ENCODE measurements at regions not wholly inside any gene's neighbourhood (a gene's known extent, or its start where the extent isn't known, plus 50 kb on each side); places are given as distances from the start of the nearest gene placed in this dataset.

- Histone ChIP-seq H3K27ac (ENCODE audit: low read depth, low read length) (no peak overlapping the region), H3K27me3 (ENCODE audit: control insufficient read depth, insufficient read depth, low read length, poor library complexity, severe bottlenecking) (peaks cover 31% of the 10 kb centered on the region), H3K9me3 (ENCODE audit: control insufficient read depth, low read length) (no peaks in the 10 kb centered on the region), H3K9ac (ENCODE audit: extremely low read depth, low read length, poor library complexity, severe bottlenecking) (no peak overlapping the region), H3K4me1 (ENCODE audit: control insufficient read depth, insufficient read depth, low read length) (peaks cover 11% of the 10 kb centered on the region), H3K36me3 (ENCODE audit: control insufficient read depth, insufficient read depth, low read length) (no peaks in the 10 kb centered on the region), H3K4me3 (ENCODE audit: low read length) (no peak overlapping the region)
- Mint-ChIP-seq H3K4me1 (peaks cover 31% of the 10 kb centered on the region), H3K27me3 (ENCODE audit: insufficient read depth) (peaks cover 42% of the 10 kb centered on the region), H3K27ac (no peak overlapping the region), H3K4me3 (no peak overlapping the region), H3K36me3 (ENCODE audit: low read depth) (no peaks in the 10 kb centered on the region), H3K9me3 (peaks cover 2% of the 10 kb centered on the region)
- no peak for TF ChIP-seq CTCF (conservative IDR thresholded peaks at IDR 0.05)
- DNase-seq = no peak
- 93 to 99% methylated on average over 7 of the region's 7 CpGs for WGBS, 2 experiments (ENCODE audit: insufficient coverage in 1 of 2, insufficient read length in 1 of 2)
These were observed 176.6 kb upstream of the MSX2 start for GRCh38 chr5:174547814-174548213.

GRCh38 chr5:174549254-174549653 lies 175.1 kb upstream of the MSX2 start:
- no peak overlapping the region for H3K27ac ChIP-seq (ENCODE audit: low read depth, low read length)
- peaks cover 20% of the 10 kb centered on the region for H3K4me1 Mint-ChIP-seq
- no peak for TF ChIP-seq CTCF (conservative IDR thresholded peaks at IDR 0.05)
- no peak overlapping the region for H3K4me3 ChIP-seq (ENCODE audit: low read length)
- H3K27me3 ChIP-seq (ENCODE audit: control insufficient read depth, insufficient read depth, low read length, poor library complexity, severe bottlenecking) = peaks cover 31% of the 10 kb centered on the region
- no peak overlapping the region for H3K9ac ChIP-seq (ENCODE audit: extremely low read depth, low read length, poor library complexity, severe bottlenecking)
- H3K9me3 ChIP-seq (ENCODE audit: control insufficient read depth, low read length) = no peaks in the 10 kb centered on the region
- WGBS, 2 experiments (ENCODE audit: insufficient coverage in 1 of 2, insufficient read length in 1 of 2) = 76 to 80% methylated on average over 5 of the region's 5 CpGs
- H3K4me1 ChIP-seq (ENCODE audit: control insufficient read depth, insufficient read depth, low read length) = peaks cover 10% of the 10 kb centered on the region
- no peak overlapping the region for H3K27ac Mint-ChIP-seq
- H3K27me3 Mint-ChIP-seq (ENCODE audit: insufficient read depth) = peaks cover 37% of the 10 kb centered on the region
- H3K4me3 Mint-ChIP-seq = no peak overlapping the region
- no peaks in the 10 kb centered on the region for H3K36me3 ChIP-seq (ENCODE audit: control insufficient read depth, insufficient read depth, low read length)
- H3K9me3 Mint-ChIP-seq = peaks cover 2% of the 10 kb centered on the region
- H3K36me3 Mint-ChIP-seq (ENCODE audit: low read depth) = no peaks in the 10 kb centered on the region
- no peak for DNase-seq

- Histone ChIP-seq H3K9ac (ENCODE audit: extremely low read depth, low read length, poor library complexity, severe bottlenecking) (no peak overlapping the region), H3K9me3 (ENCODE audit: control insufficient read depth, low read length) (no peaks in the 10 kb centered on the region), H3K36me3 (ENCODE audit: control insufficient read depth, insufficient read depth, low read length) (no peaks in the 10 kb centered on the region), H3K4me3 (ENCODE audit: low read length) (no peak overlapping the region), H3K27ac (ENCODE audit: low read depth, low read length) (no peak overlapping the region), H3K4me1 (ENCODE audit: control insufficient read depth, insufficient read depth, low read length) (peaks cover 6% of the 10 kb centered on the region), H3K27me3 (ENCODE audit: control insufficient read depth, insufficient read depth, low read length, poor library complexity, severe bottlenecking) (peaks cover 31% of the 10 kb centered on the region)
- 90 to 92% methylated on average over 6 of the region's 6 CpGs for WGBS, 2 experiments (ENCODE audit: insufficient coverage in 1 of 2, insufficient read length in 1 of 2)
- H3K4me3 Mint-ChIP-seq = no peak overlapping the region
- TF ChIP-seq CTCF (conservative IDR thresholded peaks at IDR 0.05) = no peak
- no peak overlapping the region for H3K27ac Mint-ChIP-seq
- peaks cover 13% of the 10 kb centered on the region for H3K4me1 Mint-ChIP-seq
- peaks cover 37% of the 10 kb centered on the region for H3K27me3 Mint-ChIP-seq (ENCODE audit: insufficient read depth)
- peaks cover 2% of the 10 kb centered on the region for H3K9me3 Mint-ChIP-seq
- DNase-seq = no peak
- no peaks in the 10 kb centered on the region for H3K36me3 Mint-ChIP-seq (ENCODE audit: low read depth)
These were observed 174.4 kb upstream of the MSX2 start for GRCh38 chr5:174550026-174550425.

All from endodermal cell (in vitro differentiated cells).